Motor neuron (in vitro differentiated cells): ENCODE measurements at regions not wholly inside any gene's neighbourhood (a gene's known extent, or its start where the extent isn't known, plus 50 kb on each side); places are given as distances from the start of the nearest gene placed in this dataset.
A peak's percentile ranks its signal among the peaks of the same experiment; 100 is the strongest.

ENCODE experiments used
- ATAC-seq, 8 experiments: fragments of 200-7000 bp; cut with Tn5 transposase; replicated peaks in 6 of 8; 2 replicates each; pipeline ENCODE4 v1.8.0; 2021; ENCODE audit warnings: mild to moderate bottlenecking in 8 of 8, moderate library complexity in 8 of 8
- H3K27ac ChIP-seq, 2 donors: fragments of 250-450 bp; sonication (Bioruptor Pico); 2 replicates each; pipeline ENCODE4 v1.9.0; 2021; ENCODE audit warnings: antibody characterized with exemption in 2 of 2, mild to moderate bottlenecking in 2 of 2, moderate library complexity in 1 of 2
- H3K4me1 ChIP-seq, 2 donors: fragments of 250-450 bp; sonication (Bioruptor Pico); replicated peaks in 1 of 2; 2 replicates each; pipeline ENCODE4 v1.6.1; 2021; ENCODE audit warnings: antibody characterized with exemption in 2 of 2, mild to moderate bottlenecking in 2 of 2, moderate library complexity in 1 of 2
- H3K4me3 ChIP-seq, 5 donors: fragments of 250-450 bp; sonication (Bioruptor Pico); 2 replicates each; pipeline ENCODE4 v1.9.0; 2021; ENCODE audit warnings: antibody characterized with exemption in 5 of 5, mild to moderate bottlenecking in 5 of 5, moderate library complexity in 4 of 5
- WGBS, 10 experiments: fragments of 450-650 bp; shearing (Covaris generic); methylation state at CpG; one replicate each; pipeline ENCODE4 v1.0.0; 2022; 5-methylcytosine and 5-hydroxymethylcytosine counted together
- in situ Hi-C, 9 experiments: fragments of 400-800 bp; cut with MboI; loops; one replicate each; pipeline ENCODE4 v1.15.0; 2021; ENCODE audit warnings: low sequenced_read_pairs in 9 of 9, low pct_unique_long_range_greater_than_20kb in 2 of 9; ENCODE audit not compliant: unreplicated experiment in 9 of 9

GRCh38 chr11:134471087-134471715, 59.2 kb upstream of the B3GAT1 start:
- no peak overlapping the region for H3K4me3 ChIP-seq
- H3K4me1 ChIP-seq, result peaks cover 8% of the 10 kb centered on the region in 2 donors
- ATAC-seq, result peak in 5 of 8 experiments; percentile 20 to 94 (median 90)
- 0 to 100% (median 82%) methylated on average over 1 to 10 of the region's 28 CpGs for WGBS, 10 experiments
- in situ Hi-C loops, result no loop called here
- H3K27ac ChIP-seq, result no peak overlapping the region

GRCh38 chr11:134470238-134470637, 58.2 kb upstream of the B3GAT1 start:
- no peak for ATAC-seq
- no peak overlapping the region for H3K27ac ChIP-seq
- in situ Hi-C loops, result no loop called here
- peaks cover 11 to 12% of the 10 kb centered on the region in 2 donors for H3K4me1 ChIP-seq
- no peak overlapping the region for H3K4me3 ChIP-seq
- 10 to 100% (median 90%) methylated on average over 1 to 4 of the region's 6 CpGs; no CpG with 5 or more reads in 4 of the 10 experiments for WGBS, 10 experiments

GRCh38 chr11:134469627-134470026, 57.6 kb upstream of the B3GAT1 start:
- Histone ChIP-seq H3K4me1 (peaks cover 11 to 14% of the 10 kb centered on the region in 2 donors), H3K4me3 (no peak overlapping the region), H3K27ac (no peak overlapping the region)
- ATAC-seq, result peak in 1 of 8 experiments; percentile 29
- in situ Hi-C loops, result no loop called here
- WGBS, 10 experiments, result 0 to 100% (median 77%) methylated on average over 1 to 3 of the region's 3 CpGs; no CpG with 5 or more reads in 2 of the 10 experiments

GRCh38 chr11:134468796-134469195, 56.8 kb upstream of the B3GAT1 start:
- H3K4me3 ChIP-seq, result no peak overlapping the region
- peaks cover 11 to 23% of the 10 kb centered on the region in 2 donors for H3K4me1 ChIP-seq
- 0 to 100% (median 80%) methylated on average over 1 to 2 of the region's 3 CpGs; no CpG with 5 or more reads in 3 of the 10 experiments for WGBS, 10 experiments
- ATAC-seq, result peak in 1 of 8 experiments; percentile 23
- H3K27ac ChIP-seq, result no peak overlapping the region
- in situ Hi-C loops, result no loop called here

GRCh38 chr11:134468081-134468668, 56.1 kb upstream of the B3GAT1 start:
- in situ Hi-C loops, result no loop called here
- H3K4me1 ChIP-seq, result peaks cover 11 to 23% of the 10 kb centered on the region in 2 donors
- ATAC-seq, result no peak
- H3K27ac ChIP-seq, result no peak overlapping the region
- no peak overlapping the region for H3K4me3 ChIP-seq
- WGBS, 10 experiments, result 5 to 100% (median 89%) methylated on average over 1 to 6 of the region's 10 CpGs; no CpG with 5 or more reads in 4 of the 10 experiments

- 20 to 85% (median 76%) methylated on average over 1 to 12 of the region's 20 CpGs for WGBS, 10 experiments
- ATAC-seq, result no peak
- Histone ChIP-seq H3K4me1 (peaks cover 11 to 23% of the 10 kb centered on the region in 2 donors), H3K27ac (no peak overlapping the region), H3K4me3 (no peak overlapping the region)
- in situ Hi-C loops, result no loop called here
Measured at GRCh38 chr11:134466610-134467567, 54.8 kb upstream of the B3GAT1 start.

- ATAC-seq, result peak in 7 of 8 experiments; percentile 47 to 93 (median 77)
- H3K4me3 ChIP-seq, result no peak overlapping the region
Measured at GRCh38 chr11:134466156-134466555, 54.1 kb upstream of the B3GAT1 start.

GRCh38 chr11:134464981-134465730, 53.1 kb upstream of the B3GAT1 start:
- in situ Hi-C loops, result no loop called here
- H3K4me3 ChIP-seq, result no peak overlapping the region
- no peak for ATAC-seq
- H3K4me1 ChIP-seq, result peaks cover 9 to 24% of the 10 kb centered on the region in 2 donors
- WGBS, 10 experiments, result 16 to 97% (median 89%) methylated on average over 2 to 10 of the region's 13 CpGs; no CpG with 5 or more reads in 2 of the 10 experiments
- H3K27ac ChIP-seq, result no peak overlapping the region

More at GRCh38 chr11:134466156-134466555, 54.1 kb upstream of the B3GAT1 start:
- WGBS, 10 experiments, result 0 to 83% (median 20%) methylated on average over 1 to 13 of the region's 15 CpGs; no CpG with 5 or more reads in 3 of the 10 experiments
- Histone ChIP-seq H3K27ac (no peak overlapping the region), H3K4me1 (peaks cover 11 to 18% of the 10 kb centered on the region in 2 donors)
- in situ Hi-C loops, result no loop called here

- ATAC-seq, result no peak
- peaks cover 13 to 34% of the 10 kb centered on the region in 2 donors for H3K4me1 ChIP-seq
- in situ Hi-C loops, result no loop called here
- no peak overlapping the region for H3K4me3 ChIP-seq
- 57 to 80% methylated on average over 1 to 2 of the region's 6 CpGs; no CpG with 5 or more reads in 8 of the 10 experiments for WGBS, 10 experiments
- no peak overlapping the region for H3K27ac ChIP-seq
Measured at GRCh38 chr11:134464196-134464595, 52.2 kb upstream of the B3GAT1 start.

- Histone ChIP-seq H3K4me3 (no peak overlapping the region), H3K27ac (no peak overlapping the region), H3K4me1 (peaks cover 13 to 34% of the 10 kb centered on the region in 2 donors)
- ATAC-seq, result no peak
- WGBS, 10 experiments, result 0 to 100% (median 46%) methylated on average over 1 to 4 of the region's 5 CpGs; no CpG with 5 or more reads in 5 of the 10 experiments
- in situ Hi-C loops, result no loop called here
Measured at GRCh38 chr11:134463716-134464115, 51.7 kb upstream of the B3GAT1 start.
